HG02938 (cell line): ENCODE measurements at regions not wholly inside any gene's neighbourhood (a gene's known extent, or its start where the extent isn't known, plus 50 kb on each side); places are given as distances from the start of the nearest gene placed in this dataset.

ENCODE experiments used
- ATAC-seq: cut with Tn5 transposase; IDR thresholded peaks from one replicate; pipeline ENCODE4 v1.9.1; 2021; ENCODE audit warnings: mild to moderate bottlenecking, moderate library complexity; ENCODE audit not compliant: unreplicated experiment

GRCh38 chr7:41252957-41253356, 449.9 kb downstream of the INHBA start:
- ATAC-seq, result no peak

- no peak for ATAC-seq
These were observed 450.3 kb downstream of the INHBA start for GRCh38 chr7:41252551-41252950.

- no peak for ATAC-seq
These were observed 455.6 kb downstream of the INHBA start for GRCh38 chr7:41247143-41247865.

GRCh38 chr7:41245916-41246315, 457.0 kb downstream of the INHBA start:
- ATAC-seq, result no peak

- ATAC-seq, result no peak
These were observed 458.6 kb downstream of the INHBA start for GRCh38 chr7:41244246-41244645.

GRCh38 chr7:41241641-41242040, 461.2 kb downstream of the INHBA start:
- ATAC-seq, result no peak

- no peak for ATAC-seq
These were observed 463.3 kb downstream of the INHBA start for GRCh38 chr7:41239596-41239995.

GRCh38 chr7:41238851-41239331, 464.0 kb downstream of the INHBA start:
- no peak for ATAC-seq

- no peak for ATAC-seq
These were observed 464.9 kb downstream of the INHBA start for GRCh38 chr7:41237956-41238355.

- no peak for ATAC-seq
These were observed 470.8 kb downstream of the INHBA start for GRCh38 chr7:41232086-41232485.

- ATAC-seq, result no peak
These were observed 478.7 kb downstream of the INHBA start for GRCh38 chr7:41224063-41224763.

GRCh38 chr7:41222746-41223145, 480.1 kb downstream of the INHBA start:
- ATAC-seq, result no peak

GRCh38 chr7:41220266-41220665, 482.6 kb downstream of the INHBA start:
- no peak for ATAC-seq

- no peak for ATAC-seq
These were observed 483.6 kb downstream of the INHBA start for GRCh38 chr7:41219276-41219675.

GRCh38 chr7:41217306-41217705, 485.6 kb downstream of the INHBA start:
- no peak for ATAC-seq

GRCh38 chr7:41207141-41207540, 495.7 kb downstream of the INHBA start:
- no peak for ATAC-seq

- no peak for ATAC-seq
These were observed 496.6 kb downstream of the INHBA start for GRCh38 chr7:41206267-41206666.

- peak; percentile 66 for ATAC-seq
These were observed 497.3 kb downstream of the INHBA start for GRCh38 chr7:41205600-41205999.

- no peak for ATAC-seq
These were observed 499.3 kb downstream of the INHBA start for GRCh38 chr7:41203542-41203941.

GRCh38 chr7:41201021-41201420, 501.9 kb downstream of the INHBA start:
- no peak for ATAC-seq

GRCh38 chr7:41199136-41199535, 503.8 kb downstream of the INHBA start:
- ATAC-seq, result no peak

GRCh38 chr7:41198502-41198901, 504.4 kb downstream of the INHBA start:
- ATAC-seq, result no peak
